ENCODE measurements at regions not wholly inside any gene's neighbourhood (a gene's known extent, or its start where the extent isn't known, plus 50 kb on each side); places are given as distances from the start of the nearest gene placed in this dataset.

GRCh38 chr13:50419331-50419865, 404.2 kb downstream of the KCNRG start:
- DNase-seq (ENCODE audit: low read depth), result no peak

- no peak for DNase-seq (ENCODE audit: low read depth)
Measured at GRCh38 chr13:50419896-50420295, 404.7 kb downstream of the KCNRG start.

DNA sequence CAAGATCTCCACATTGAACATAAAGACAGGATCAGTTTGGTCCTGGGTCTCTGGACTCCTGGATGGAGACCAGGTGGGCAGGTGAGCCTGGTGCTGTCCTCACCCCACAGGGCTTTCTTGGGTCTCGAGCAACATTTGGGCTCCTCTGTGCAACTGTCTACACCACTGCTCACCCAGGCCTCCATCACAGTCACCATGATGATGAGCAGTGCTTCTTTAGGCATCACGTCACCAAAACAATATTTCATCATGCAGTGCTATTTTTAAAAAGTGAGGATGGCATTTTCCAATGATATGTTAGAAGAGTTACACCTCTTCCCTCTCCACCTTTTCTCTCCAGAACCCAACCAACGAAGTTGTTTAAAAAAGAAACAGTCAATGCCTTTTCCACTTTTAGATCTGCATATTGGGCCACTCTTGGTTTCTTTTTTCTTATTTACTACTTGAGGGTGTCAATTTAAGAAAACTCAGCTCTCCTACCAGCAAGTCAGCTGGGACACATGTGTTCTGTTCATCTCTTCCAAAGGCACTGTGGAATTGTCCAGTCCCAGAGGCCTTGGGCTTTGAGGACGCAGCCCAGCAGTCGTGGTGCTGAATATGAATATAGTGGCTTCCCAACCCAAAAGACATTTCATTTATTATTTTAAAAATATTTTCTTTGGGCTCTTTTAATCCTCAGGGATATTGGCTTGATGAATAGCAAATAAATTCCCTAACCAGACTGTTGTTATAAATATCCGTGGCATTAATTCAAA, 405.7 kb downstream of the KCNRG start:
- DNase-seq (ENCODE audit: low read depth), result no peak

- no peak for DNase-seq (ENCODE audit: low read depth)
Measured at GRCh38 chr13:50421473-50422130, 406.4 kb downstream of the KCNRG start.

DNA sequence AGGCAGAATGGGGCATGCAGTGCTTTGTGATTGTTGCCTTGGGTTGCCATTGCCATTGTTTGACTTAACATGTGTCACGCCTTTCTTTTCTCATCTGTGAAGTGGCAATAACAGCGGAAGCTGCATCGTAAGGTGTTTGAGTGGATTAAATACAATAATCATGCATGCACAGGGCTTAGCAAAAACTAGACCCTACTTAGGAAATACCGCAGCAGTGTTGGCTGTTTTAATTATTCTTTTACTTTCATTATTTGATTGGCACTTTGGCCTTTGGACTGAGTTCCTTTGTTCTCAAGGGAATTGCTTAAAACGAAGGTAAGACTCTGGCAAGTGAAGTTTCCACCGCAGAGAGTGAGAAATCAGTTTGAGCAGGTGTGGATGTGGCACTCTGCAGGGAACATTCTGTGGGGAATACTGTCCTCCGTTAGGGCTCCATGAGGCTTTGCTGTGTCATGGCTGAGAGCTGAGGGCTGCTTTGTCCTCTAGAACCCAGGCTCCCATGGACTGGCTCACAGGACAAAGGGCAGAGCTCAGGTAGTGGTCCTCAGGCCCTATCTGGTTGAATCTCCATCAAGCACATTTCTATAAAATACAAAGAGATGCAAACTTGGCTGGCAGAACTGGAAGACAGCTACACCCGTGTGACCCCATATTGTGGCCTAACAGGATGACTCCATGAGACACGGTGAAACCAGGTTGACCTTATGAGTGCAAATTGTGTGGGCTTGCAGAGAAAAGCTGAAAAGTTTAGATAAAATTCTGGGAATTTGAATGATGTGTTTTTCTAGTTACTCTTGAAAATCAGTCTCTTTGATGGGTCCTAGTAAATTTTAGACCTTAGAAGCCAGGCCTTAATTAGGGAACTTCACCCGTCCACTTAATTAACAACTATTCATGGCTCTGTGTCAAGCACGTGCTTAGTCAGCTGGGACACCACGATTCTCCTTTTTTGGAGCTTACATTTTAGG, 407.2 kb downstream of the KCNRG start:
- no peak for DNase-seq (ENCODE audit: low read depth)

- DNase-seq (ENCODE audit: low read depth), result no peak
Measured at GRCh38 chr13:50424993-50425392, 409.7 kb downstream of the KCNRG start.

GRCh38 chr13:50425772-50426171, 410.5 kb downstream of the KCNRG start:
- DNase-seq (ENCODE audit: low read depth), result no peak

DNA sequence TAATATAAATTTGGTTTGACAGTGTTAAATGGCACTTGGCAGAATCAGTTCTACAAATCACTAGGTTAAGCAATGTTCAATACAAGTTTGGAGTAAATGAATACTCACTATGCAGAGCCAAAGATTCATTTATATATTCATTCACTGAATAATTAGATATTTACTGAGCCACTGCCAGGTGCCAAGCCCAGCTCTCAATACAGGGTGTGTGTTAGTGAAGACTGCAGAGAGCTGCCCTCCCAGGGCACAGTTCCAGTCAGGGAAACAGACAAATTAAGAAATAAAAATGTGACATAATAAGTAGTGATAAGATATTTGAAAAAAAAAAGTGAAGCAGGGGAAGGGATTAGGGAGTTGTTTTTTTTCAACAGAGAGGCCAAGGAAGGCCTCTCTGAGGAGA, 411.7 kb downstream of the KCNRG start:
- no peak for DNase-seq (ENCODE audit: low read depth)

GRCh38 chr13:50427511-50427910, 412.3 kb downstream of the KCNRG start:
- DNase-seq (ENCODE audit: low read depth), result peak; percentile 22

DNA sequence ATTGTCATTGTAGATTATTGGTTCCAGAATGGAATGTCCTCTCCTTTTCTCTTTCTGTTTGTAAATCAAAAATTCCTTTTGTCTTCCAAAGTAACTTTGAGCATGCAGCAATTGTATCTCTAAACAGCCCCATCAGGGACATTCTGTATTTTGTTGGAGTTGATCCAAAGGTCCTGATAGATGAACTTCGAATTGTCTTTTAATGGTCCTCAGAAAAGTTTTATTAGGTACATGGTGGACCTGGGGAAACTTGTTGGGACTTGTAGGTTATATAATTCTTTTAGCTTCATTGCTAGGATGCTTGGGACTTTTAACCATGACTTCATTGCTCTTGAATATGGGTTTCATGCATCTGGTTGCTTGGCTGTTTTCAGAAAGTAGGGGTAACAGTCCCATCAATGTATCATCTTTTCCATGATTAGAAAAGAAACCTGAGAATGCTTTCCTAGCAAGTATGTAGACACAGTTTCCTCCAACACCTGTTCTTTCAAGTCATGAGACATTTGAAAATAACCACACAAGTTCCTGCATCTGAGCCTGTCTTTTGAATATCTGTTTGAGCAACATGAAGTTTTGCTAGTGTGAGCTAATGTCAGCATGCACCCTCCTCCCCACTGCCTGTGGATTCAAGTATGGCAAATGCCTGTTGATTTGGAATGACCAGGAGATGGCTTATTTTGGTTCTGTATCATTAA, 413.1 kb downstream of the KCNRG start:
- no peak for DNase-seq (ENCODE audit: low read depth)

DNA sequence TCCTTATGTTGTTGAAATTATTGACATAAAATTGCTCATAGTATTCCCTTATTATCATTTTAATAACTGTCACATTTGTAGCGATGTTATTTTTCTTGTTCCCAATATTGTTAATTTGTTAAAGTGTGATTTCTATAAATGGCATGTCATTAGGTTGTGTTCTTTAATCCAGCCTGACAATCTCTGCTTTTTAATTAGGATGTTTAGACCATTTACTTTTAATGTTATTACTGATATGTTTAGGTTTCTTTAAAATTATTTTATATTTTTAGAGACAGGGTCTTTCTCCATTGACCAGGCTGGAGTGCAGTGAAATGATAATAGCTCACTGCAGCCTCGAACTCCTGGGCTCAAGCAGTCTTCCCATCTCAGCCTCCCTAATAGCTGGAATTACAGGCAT, 408.5 kb downstream of the DLEU7 start:
- no peak for DNase-seq (ENCODE audit: low read depth)

DNA sequence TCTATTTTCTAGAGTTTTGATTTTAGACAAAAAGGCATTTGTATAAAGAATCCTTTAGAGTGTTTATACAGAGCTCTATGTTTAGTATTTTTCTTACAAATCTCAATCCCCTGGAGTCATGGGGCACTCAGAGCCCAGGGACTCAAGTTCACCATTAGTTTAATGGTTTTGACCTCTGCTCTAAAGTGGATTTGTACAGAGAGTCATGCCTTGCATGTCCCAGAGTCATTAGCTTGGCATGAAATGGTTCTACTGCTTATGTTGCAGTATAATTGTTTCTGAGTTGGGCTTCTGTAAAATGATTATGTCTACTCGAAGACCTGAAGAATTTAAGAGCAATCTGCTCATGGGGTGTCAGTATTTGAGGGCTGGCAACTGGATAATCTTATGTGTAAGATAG, 406.2 kb downstream of the DLEU7 start:
- no peak for DNase-seq (ENCODE audit: low read depth)

GRCh38 chr13:50438351-50438750, 405.1 kb downstream of the DLEU7 start:
- no peak for DNase-seq (ENCODE audit: low read depth)

- DNase-seq (ENCODE audit: low read depth), result no peak
Measured at GRCh38 chr13:50441130-50441529, 402.4 kb downstream of the DLEU7 start.

DNA sequence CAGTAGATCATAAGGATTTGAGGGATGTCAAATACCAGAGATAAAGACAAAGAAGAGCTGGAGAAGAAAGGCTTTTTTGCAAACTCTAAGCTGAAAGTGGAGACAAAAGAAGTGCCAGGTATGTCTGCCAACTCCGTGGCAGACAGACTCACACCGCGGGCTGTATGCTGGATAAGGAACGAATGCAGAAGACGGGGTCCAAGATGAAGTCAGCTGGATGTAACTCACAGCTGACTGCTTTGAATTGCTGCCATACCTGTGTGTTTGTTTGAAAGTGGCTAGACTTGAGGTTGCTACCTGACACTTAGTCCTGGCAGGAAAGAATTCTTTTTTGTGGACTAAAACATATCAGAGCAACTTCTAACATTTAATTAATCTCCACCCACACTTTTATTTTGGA, 398.8 kb downstream of the DLEU7 start:
- DNase-seq (ENCODE audit: low read depth), result no peak

GRCh38 chr13:50446611-50447010, 396.9 kb downstream of the DLEU7 start:
- no peak for DNase-seq (ENCODE audit: low read depth)

- no peak for DNase-seq (ENCODE audit: low read depth)
Measured at GRCh38 chr13:50448535-50448998, 394.9 kb downstream of the DLEU7 start.

- DNase-seq (ENCODE audit: low read depth), result no peak
Measured at GRCh38 chr13:50449465-50449864, 394.0 kb downstream of the DLEU7 start.

DNA sequence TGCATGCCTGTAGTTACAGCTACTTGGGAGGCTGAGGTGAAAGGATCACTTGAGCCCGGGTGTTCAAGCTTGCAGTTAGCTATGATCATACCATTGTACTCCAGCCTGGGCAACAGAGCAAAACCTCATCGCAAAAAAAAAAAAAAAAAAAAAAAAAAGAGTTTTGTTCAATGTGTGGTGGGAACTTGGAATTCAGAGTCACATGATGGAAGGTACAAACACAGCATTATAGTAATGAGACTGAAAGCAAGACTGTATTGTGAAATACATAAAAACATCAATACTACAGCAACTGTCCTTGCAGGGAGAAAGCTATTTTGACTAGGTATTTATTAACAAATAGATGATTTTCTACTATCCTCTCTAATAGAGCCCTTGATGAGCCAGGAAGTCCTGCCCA, 393.2 kb downstream of the DLEU7 start:
- DNase-seq (ENCODE audit: low read depth), result no peak

GRCh38 chr13:50451609-50452008, 391.9 kb downstream of the DLEU7 start:
- DNase-seq (ENCODE audit: low read depth), result no peak

GRCh38 chr13:50452028-50452427, 391.5 kb downstream of the DLEU7 start:
- DNase-seq (ENCODE audit: low read depth), result no peak

DNA sequence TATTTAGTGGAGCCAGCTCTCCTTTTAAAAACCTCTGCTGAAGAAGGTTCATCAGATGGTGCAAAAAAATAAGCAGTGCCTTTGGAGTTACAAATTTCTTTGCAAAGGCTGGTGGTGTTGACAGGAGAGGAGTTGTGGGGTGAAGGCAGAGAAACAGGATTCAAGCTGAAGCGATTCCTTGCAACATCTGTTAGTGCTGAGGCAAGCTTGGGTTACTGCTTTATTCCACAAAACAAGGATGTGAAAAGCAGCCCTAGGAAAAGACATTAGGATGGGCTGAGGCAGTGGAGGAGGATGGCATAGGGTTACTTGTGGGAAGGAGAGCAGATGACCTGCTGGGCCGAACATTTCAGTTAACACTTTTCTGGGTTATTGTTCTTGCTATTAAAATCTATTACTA, 390.7 kb downstream of the DLEU7 start:
- no peak for DNase-seq (ENCODE audit: low read depth)

Measured in stimulated activated CD8-positive, alpha-beta memory T cell treated with anti-CD3 and anti-CD28 coated beads, Interleukin-12 subunit alpha, Interleukin-12 subunit beta, amount 100 ng/mL, for 4 hours (primary cell).